Mesenchymal stem cell (in vitro differentiated cells and primary cell): ENCODE measurements at regions not wholly inside any gene's neighbourhood (a gene's known extent, or its start where the extent isn't known, plus 50 kb on each side); places are given as distances from the start of the nearest gene placed in this dataset.

ENCODE experiments used
- DNase-seq: peaks from one replicate; pipeline ENCODE4 v3.0.0-alpha.2; 2013
- H2AFZ ChIP-seq: one replicate; pipeline ENCODE4 v1.6.1; 2013; ENCODE audit warnings: low read depth, mild to moderate bottlenecking, control low read depth, inconsistent platforms, low read length, moderate library complexity
- H2AK5ac ChIP-seq: 2 replicates; pipeline ENCODE4 v1.6.1; 2013; ENCODE audit warnings: low read length, moderate library complexity, mild to moderate bottlenecking, inconsistent platforms; ENCODE audit not compliant: severe bottlenecking
- H2BK120ac ChIP-seq: one replicate; pipeline ENCODE4 v1.6.1; 2013; ENCODE audit warnings: low read depth, mild to moderate bottlenecking, inconsistent platforms, low read length, moderate library complexity
- H2BK12ac ChIP-seq, 2 experiments: one replicate each; pipeline ENCODE4 v1.6.1; 2013; ENCODE audit warnings: inconsistent platforms in 2 of 2, low read length in 2 of 2, mild to moderate bottlenecking in 2 of 2, moderate library complexity in 2 of 2, control low read depth in 1 of 2
- H2BK15ac ChIP-seq: one replicate; pipeline ENCODE4 v1.6.1; 2013; ENCODE audit warnings: mild to moderate bottlenecking, low read depth, inconsistent platforms; ENCODE audit not compliant: poor library complexity, severe bottlenecking
- H2BK5ac ChIP-seq: 2 replicates; pipeline ENCODE4 v1.6.1; 2013; ENCODE audit warnings: low read depth, mild to moderate bottlenecking, low read length, control low read depth, inconsistent platforms; ENCODE audit not compliant: poor library complexity, severe bottlenecking
- H3K14ac ChIP-seq, 2 experiments: one replicate each; pipeline ENCODE4 v1.6.1; 2013; ENCODE audit warnings: inconsistent platforms in 2 of 2, low read length in 2 of 2, control low read depth in 1 of 2, mild to moderate bottlenecking in 1 of 2, moderate library complexity in 1 of 2
- H3K18ac ChIP-seq, 2 experiments: one replicate each; pipeline ENCODE4 v1.6.1; 2013; ENCODE audit warnings: inconsistent platforms in 2 of 2, low read length in 2 of 2, control low read depth in 1 of 2, low read depth in 1 of 2, mild to moderate bottlenecking in 1 of 2
- H3K23ac ChIP-seq, 2 experiments: one replicate each; pipeline ENCODE4 v1.6.1; 2013; ENCODE audit warnings: inconsistent platforms in 2 of 2, low read length in 2 of 2, mild to moderate bottlenecking in 2 of 2, moderate library complexity in 2 of 2, control low read depth in 1 of 2
- H3K27ac ChIP-seq: 2 replicates; pipeline ENCODE4 v1.5.1; 2013; ENCODE audit warnings: mild to moderate bottlenecking, moderate library complexity, low read length, control low read depth, inconsistent platforms; ENCODE audit not compliant: poor library complexity, severe bottlenecking
- H3K27me3 ChIP-seq, 2 experiments: 2 replicates each; pipeline versions ENCODE4 v1.6.1 to v1.7.0; 2013; ENCODE audit warnings: low read length in 2 of 2, mild to moderate bottlenecking in 2 of 2, moderate library complexity in 2 of 2, control low read depth in 1 of 2, inconsistent platforms in 1 of 2; ENCODE audit not compliant: control insufficient read depth in 1 of 2, insufficient read depth in 1 of 2
- H3K36me3 ChIP-seq, 2 experiments: 2 replicates each; pipeline versions ENCODE4 v1.6.1 to v1.7.0; 2013; ENCODE audit warnings: low read length in 2 of 2, control low read depth in 1 of 2, inconsistent platforms in 1 of 2, low read depth in 1 of 2, mild to moderate bottlenecking in 1 of 2; ENCODE audit not compliant: insufficient read depth in 2 of 2, control insufficient read depth in 1 of 2
- H3K4ac ChIP-seq, 2 experiments: one replicate each; pipeline ENCODE4 v1.6.1; 2013; ENCODE audit warnings: inconsistent platforms in 2 of 2, low read length in 2 of 2, mild to moderate bottlenecking in 2 of 2, moderate library complexity in 2 of 2, control low read depth in 1 of 2, low read depth in 1 of 2
- H3K4me1 ChIP-seq: 2 replicates; pipeline ENCODE4 v1.6.1; 2013; ENCODE audit warnings: low read depth, low read length, control low read depth; ENCODE audit not compliant: control insufficient read depth, insufficient read depth
- H3K4me2 ChIP-seq: 2 replicates; pipeline ENCODE4 v1.6.1; 2013; ENCODE audit warnings: low read length, mild to moderate bottlenecking, inconsistent platforms; ENCODE audit not compliant: poor library complexity, severe bottlenecking
- H3K4me3 ChIP-seq, 2 experiments: 2 replicates each; pipeline versions ENCODE4 v1.5.1 to v1.7.0; 2013; ENCODE audit warnings: low read length in 2 of 2, mild to moderate bottlenecking in 2 of 2, control low read depth in 1 of 2, low read depth in 1 of 2; ENCODE audit not compliant: insufficient read depth in 1 of 2
- H3K79me1 ChIP-seq: replicated peaks from 2 replicates; pipeline ENCODE4 v1.6.1; 2013; ENCODE audit warnings: mild to moderate bottlenecking, control low read depth, low read length, inconsistent platforms; ENCODE audit not compliant: poor library complexity, severe bottlenecking
- H3K9ac ChIP-seq: 2 replicates; pipeline ENCODE4 v1.7.0; 2013; ENCODE audit warnings: mild to moderate bottlenecking, low read length, moderate library complexity
- H3K9me3 ChIP-seq: 2 replicates; pipeline ENCODE4 v1.7.0; 2013; ENCODE audit warnings: mild to moderate bottlenecking, low read length; ENCODE audit not compliant: control insufficient read depth
- H4K8ac ChIP-seq: one replicate; pipeline ENCODE4 v1.6.1; 2013; ENCODE audit warnings: inconsistent platforms, mild to moderate bottlenecking, low read length, moderate library complexity
- H4K91ac ChIP-seq: one replicate; pipeline ENCODE4 v1.6.1; 2013; ENCODE audit warnings: mild to moderate bottlenecking, low read length, inconsistent platforms
- WGBS: methylation state at CpG from one replicate; pipeline ENCODE4 v1.1.7; 2013; ENCODE audit warnings: mixed read lengths; 5-methylcytosine and 5-hydroxymethylcytosine counted together

DNA sequence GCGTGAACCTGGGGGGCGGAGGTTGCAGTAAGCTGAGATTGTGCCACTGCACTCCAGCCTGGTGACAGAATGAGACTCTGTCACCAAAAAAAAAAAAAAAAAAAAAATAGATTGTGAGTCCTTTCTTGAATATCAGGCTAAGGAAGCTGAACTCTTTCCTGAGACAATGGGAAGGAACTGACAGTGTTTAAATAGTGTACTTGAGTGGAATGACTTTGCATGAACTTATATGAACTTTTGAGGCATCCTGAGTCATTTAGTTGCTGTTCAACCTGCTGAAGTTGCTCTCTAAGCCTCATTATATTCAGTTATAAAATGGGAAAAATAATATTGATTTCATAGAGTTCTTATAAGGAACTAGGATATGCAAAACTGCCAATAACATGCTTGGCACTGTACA lies 79.3 kb upstream of the LIMCH1 start:
- Histone ChIP-seq H3K4me3 (no peak overlapping the region), H4K91ac (no peak overlapping the region), H2AK5ac (no peak overlapping the region), H2BK15ac (no peak overlapping the region), H3K4me2 (no peak overlapping the region), H3K9ac (no peak overlapping the region), H3K36me3 (no peaks in the 10 kb centered on the region), H2AFZ (no peak overlapping the region), H3K27me3 (peaks cover 0 to 10% of the 10 kb centered on the region in 2 experiments), H3K79me1 (no peaks in the 10 kb centered on the region), H4K8ac (no peak overlapping the region), H2BK12ac (no peak overlapping the region), H3K9me3 (no peaks in the 10 kb centered on the region), H2BK120ac (no peak overlapping the region), H3K14ac (no peak overlapping the region), H3K23ac (no peak overlapping the region), H2BK5ac (no peak overlapping the region), H3K18ac (no peak overlapping the region), H3K27ac (no peak overlapping the region), H3K4ac (no peak overlapping the region), H3K4me1 (no peaks in the 10 kb centered on the region)
- no peak for DNase-seq
- 100% methylated on average over 2 of the region's 2 CpGs for WGBS

DNA sequence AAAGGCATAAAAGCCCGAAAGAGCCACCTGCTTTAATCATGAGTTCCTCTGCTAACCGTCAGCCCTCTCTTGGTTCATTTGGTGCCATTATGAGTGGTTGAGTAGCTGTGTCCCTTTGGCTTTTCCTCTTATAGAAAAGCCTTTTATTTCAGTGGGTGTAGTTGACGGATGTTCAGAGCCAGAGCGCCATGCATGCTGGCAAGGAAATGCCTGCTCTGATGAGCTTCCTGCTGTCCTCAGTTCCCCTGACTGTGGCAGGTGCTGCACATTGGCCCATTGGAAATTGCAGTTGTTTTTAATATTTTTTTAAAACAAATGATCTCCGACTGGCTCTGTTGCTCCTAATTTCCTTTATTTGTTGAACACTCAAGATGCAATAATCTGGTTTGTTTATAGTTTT lies 77.3 kb upstream of the LIMCH1 start:
- H3K18ac ChIP-seq, result no peak overlapping the region
- H3K9ac ChIP-seq, result no peak overlapping the region
- no peaks in the 10 kb centered on the region for H3K4me1 ChIP-seq
- H4K8ac ChIP-seq, result no peak overlapping the region
- H3K79me1 ChIP-seq, result no peaks in the 10 kb centered on the region
- no peak overlapping the region for H2BK15ac ChIP-seq
- H3K23ac ChIP-seq, result no peak overlapping the region
- no peak for DNase-seq
- no peak overlapping the region for H2AK5ac ChIP-seq
- H3K4me2 ChIP-seq, result no peak overlapping the region
- no peak overlapping the region for H2BK12ac ChIP-seq
- H3K14ac ChIP-seq, result no peak overlapping the region
- no peaks in the 10 kb centered on the region for H3K36me3 ChIP-seq
- H3K27me3 ChIP-seq, result peaks cover 0 to 6% of the 10 kb centered on the region in 2 experiments
- no peaks in the 10 kb centered on the region for H3K9me3 ChIP-seq
- no peak overlapping the region for H2BK120ac ChIP-seq
- H3K27ac ChIP-seq, result no peak overlapping the region
- no peak overlapping the region for H2AFZ ChIP-seq
- H3K4ac ChIP-seq, result no peak overlapping the region
- H2BK5ac ChIP-seq, result no peak overlapping the region
- WGBS, result 90% methylated on average over 5 of the region's 5 CpGs
- no peak overlapping the region for H3K4me3 ChIP-seq
- H4K91ac ChIP-seq, result no peak overlapping the region

DNA sequence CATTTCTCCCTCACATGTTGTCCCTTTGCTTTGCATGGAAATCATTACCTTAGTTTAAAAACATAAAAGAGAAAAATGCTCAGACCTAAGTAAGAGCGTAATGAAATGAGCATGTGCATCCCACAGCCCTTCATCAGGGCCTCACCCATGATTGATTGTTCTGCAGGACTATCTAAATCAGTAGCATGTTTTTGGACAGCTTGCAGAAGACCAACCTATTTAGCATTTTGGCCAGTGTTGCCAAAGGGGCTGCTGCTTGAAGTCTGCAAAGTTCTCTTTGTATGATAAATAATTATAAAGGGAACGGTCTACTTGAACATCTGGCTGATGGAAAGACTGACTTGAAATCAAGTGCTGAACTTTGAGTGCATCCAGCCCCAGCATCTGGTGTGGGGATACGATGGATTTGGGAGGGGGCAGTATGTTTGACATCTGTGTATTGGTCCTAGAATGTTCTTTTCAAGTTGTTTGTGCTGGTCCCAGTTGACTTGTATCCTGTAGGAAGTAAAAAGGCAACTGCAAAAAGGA lies 76.1 kb upstream of the LIMCH1 start:
- WGBS, result 73% methylated on average over 3 of the region's 3 CpGs
- Histone ChIP-seq H3K4me3 (no peak overlapping the region), H3K4me1 (no peaks in the 10 kb centered on the region)

DNA sequence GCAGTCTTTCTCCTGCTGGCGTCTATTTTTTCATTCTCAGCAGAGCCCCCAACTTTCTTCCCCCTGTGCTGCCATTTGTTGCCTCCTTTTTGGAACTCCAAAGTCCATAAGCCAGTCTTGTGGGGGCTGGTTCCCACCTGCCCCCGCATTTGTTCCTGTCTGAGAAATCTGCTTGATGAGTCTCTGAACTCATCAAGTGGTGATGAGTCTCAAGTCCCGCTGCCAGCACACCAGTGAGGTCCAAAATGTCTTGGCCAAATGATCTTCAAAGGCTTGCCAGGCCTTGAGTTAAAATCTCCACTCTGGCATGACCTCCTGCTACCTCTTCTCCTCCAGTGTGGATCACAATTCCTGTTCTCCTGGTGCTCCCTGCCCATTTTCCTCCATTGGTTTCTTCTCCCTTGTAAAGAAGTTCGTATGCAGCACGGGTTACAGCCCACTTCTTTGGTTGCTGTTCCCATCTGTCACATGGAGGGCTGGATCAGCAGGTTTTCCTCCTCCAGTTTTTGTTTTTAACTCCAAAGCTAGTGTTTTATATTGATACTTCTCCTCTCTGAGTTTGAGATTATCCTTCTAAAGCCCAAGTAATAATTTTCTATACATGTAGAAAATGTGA lies 72.7 kb upstream of the LIMCH1 start:
- Histone ChIP-seq H3K9ac (no peak overlapping the region), H4K8ac (no peak overlapping the region), H3K18ac (no peak overlapping the region), H3K27me3 (peaks cover 4 to 6% of the 10 kb centered on the region in 2 experiments), H2AFZ (no peak overlapping the region), H3K79me1 (no peaks in the 10 kb centered on the region), H3K23ac (no peak overlapping the region), H2BK15ac (no peak overlapping the region), H2BK12ac (no peak overlapping the region), H2BK5ac (no peak overlapping the region), H3K4ac (no peak overlapping the region), H3K9me3 (no peaks in the 10 kb centered on the region), H3K4me1 (no peaks in the 10 kb centered on the region), H4K91ac (no peak overlapping the region), H3K36me3 (no peaks in the 10 kb centered on the region), H3K4me2 (no peak overlapping the region), H2AK5ac (no peak overlapping the region), H3K4me3 (no peak overlapping the region), H3K27ac (no peak overlapping the region), H3K14ac (no peak overlapping the region), H2BK120ac (no peak overlapping the region)
- WGBS, result 95% methylated on average over 4 of the region's 5 CpGs
- DNase-seq, result no peak

More for the DNA sequence above, 76.1 kb upstream of the LIMCH1 start:
- DNase-seq, result no peak
- Histone ChIP-seq H2BK12ac (no peak overlapping the region), H4K8ac (no peak overlapping the region), H2AFZ (no peak overlapping the region), H3K9me3 (no peaks in the 10 kb centered on the region), H3K4ac (no peak overlapping the region), H3K14ac (no peak overlapping the region), H3K9ac (no peak overlapping the region), H3K4me2 (no peak overlapping the region), H2AK5ac (no peak overlapping the region), H3K18ac (no peak overlapping the region), H3K36me3 (no peaks in the 10 kb centered on the region), H2BK120ac (no peak overlapping the region), H3K27ac (no peak overlapping the region), H3K27me3 (peaks cover 0 to 6% of the 10 kb centered on the region in 2 experiments), H3K23ac (no peak overlapping the region), H3K79me1 (no peaks in the 10 kb centered on the region), H4K91ac (no peak overlapping the region), H2BK15ac (no peak overlapping the region), H2BK5ac (no peak overlapping the region)
